ENCODE measurements at regions not wholly inside any gene's neighbourhood (a gene's known extent, or its start where the extent isn't known, plus 50 kb on each side); places are given as distances from the start of the nearest gene placed in this dataset.
A peak's percentile ranks its signal among the peaks of the same experiment; 100 is the strongest.
"Not testable (repeated sequence)": the region's sequence is repeated elsewhere in the genome, so short reads cannot be mapped to it uniquely, and the experiment has no call there.

- DNase-seq, result no peak
These were observed 583.9 kb downstream of the NTRK3 start for GRCh38 chr15:87672309-87673288.

DNA sequence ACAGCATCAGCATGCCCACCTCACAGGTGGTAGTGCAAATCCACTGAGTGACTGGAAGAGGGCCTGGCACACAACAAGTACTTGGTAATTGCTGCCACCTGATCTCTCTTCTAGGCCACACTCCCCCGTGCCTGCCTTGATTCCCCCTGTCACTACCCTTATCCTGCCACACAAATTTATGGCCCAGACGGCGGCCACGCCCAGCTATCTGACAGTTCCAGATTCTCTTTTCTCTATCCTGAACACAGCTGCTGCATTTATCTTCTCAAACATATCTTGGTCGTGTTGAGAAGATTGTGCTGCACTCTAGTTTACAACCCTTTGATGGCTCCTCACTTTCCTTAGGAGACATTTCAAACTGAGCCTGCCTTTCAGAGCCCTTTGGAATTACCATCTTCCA lies 585.2 kb downstream of the NTRK3 start:
- no peak for DNase-seq

- peak; percentile 22 for DNase-seq
These were observed 586.7 kb downstream of the NTRK3 start for GRCh38 chr15:87669846-87670245.

- not testable (repeated sequence) for DNase-seq
These were observed 587.6 kb downstream of the NTRK3 start for GRCh38 chr15:87668768-87669564.

- no peak for DNase-seq
These were observed 588.9 kb downstream of the NTRK3 start for GRCh38 chr15:87667643-87668042.

DNA sequence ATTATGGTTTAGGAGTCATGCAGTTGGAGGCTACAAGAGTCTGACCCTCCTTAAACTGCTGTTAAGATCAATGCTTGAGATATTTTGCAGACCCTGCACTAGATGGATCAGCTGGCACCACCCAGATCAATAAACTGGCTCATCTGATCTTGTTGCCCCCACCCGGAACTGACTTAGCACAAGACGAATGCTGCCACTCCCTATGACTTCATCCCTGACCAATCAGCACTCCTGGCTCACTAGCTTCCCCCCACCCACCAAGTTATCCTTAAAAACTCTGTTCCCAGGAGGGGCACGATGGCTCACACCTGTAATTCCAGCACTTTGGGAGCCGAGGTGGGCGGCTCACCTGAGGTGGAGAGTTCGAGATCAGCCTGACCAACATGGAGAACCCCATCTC lies 594.0 kb downstream of the NTRK3 start:
- DNase-seq, result no peak

DNA sequence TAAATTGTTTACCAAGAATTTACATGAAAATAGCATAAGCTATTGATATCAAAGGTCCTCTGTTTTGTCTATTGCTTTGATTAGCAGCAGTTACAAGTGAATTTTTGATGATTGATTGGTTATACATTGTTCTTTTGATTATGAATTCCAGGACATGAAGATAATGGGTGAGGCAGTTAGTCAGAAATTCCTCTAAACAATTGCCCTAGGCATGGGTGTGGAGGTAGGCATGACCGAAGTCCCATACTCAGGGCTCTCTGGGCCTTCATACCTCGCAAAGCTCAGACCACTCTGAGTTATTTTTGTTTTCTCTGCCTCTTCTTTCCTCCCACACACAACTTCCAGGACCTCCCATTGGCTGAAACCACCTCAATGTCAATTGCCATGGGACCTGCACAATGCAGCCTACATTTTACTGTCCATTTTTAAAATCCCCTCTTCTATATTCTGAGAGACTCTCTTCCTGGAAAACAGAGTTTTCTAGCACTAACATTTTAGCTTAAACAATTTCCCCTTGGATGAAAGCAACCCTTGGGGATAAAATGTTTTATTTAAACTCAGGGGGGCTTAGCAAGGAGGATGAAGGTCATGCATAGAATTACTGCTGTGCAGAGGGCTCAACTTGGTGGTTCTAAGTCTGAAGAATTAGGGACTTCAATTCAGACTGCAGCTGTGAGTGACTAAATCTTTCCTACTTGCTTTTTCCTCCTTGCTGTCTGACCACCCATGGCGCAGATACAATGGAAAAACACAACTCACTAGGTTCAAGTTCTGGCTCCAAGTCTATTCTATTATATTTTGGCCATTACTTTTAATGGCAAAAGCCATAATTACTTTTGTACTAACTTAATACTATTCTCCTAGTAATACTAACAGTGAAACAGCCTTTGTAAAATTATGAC lies 594.8 kb downstream of the NTRK3 start:
- no peak for DNase-seq

- peak; percentile 19 for DNase-seq
These were observed 596.0 kb downstream of the NTRK3 start for GRCh38 chr15:87660251-87661129.

DNA sequence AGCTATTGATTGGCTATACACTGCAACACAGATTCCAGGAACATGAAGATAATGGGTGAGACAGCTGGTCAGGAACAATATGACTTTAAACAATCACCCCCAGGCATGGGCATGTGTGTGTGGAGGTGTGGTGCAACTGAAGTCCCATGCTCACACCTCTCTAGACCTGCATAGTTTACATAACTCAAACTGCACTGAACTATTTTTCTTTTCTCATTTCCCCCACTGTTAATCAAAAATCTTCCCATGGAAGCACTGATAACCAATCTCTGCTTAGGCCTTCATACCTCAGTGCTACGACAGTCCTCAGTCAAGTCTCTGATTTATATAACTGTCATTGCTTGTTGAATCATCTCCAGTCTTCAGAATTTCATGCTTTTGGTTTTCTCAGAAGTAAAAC lies 600.2 kb downstream of the NTRK3 start:
- DNase-seq, result no peak

DNA sequence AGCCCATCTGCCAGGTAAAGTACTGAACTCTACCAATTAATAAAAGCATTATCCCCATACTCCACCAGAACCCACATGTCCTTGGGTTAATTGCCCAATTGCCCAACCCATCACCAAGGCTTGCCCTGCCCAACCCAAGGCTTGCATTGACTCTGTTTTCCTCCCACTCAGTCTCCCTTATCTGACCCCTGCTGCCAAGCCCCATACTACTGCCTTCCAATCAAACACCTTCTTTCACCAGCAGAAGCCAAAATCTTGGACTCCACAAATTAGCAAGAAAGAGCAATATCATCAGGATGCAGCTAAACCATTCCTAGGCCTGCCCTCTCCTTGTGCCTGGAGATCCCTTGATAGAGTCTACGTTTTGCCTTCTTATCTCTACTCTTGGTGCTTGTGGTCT lies 602.9 kb downstream of the NTRK3 start:
- no peak for DNase-seq

DNA sequence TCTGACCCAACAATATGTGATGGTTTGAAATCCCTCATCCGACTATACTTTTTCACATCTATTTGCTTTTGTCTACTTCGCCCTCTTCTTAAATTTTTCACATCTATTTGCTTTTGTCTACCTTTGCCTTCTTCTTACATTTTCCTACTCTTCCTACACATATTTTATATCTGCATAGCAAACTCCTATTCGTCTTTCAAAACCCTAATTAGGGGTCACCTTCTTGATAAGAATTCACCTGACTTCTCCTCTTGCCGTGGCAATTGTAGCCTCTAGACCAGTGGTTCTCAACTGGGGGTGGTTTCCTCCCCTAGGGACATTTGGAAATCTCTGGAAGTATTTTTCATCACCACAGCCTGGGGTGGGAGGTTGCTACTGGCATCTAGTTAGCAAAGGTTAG lies 607.4 kb downstream of the NTRK3 start:
- no peak for DNase-seq

DNA sequence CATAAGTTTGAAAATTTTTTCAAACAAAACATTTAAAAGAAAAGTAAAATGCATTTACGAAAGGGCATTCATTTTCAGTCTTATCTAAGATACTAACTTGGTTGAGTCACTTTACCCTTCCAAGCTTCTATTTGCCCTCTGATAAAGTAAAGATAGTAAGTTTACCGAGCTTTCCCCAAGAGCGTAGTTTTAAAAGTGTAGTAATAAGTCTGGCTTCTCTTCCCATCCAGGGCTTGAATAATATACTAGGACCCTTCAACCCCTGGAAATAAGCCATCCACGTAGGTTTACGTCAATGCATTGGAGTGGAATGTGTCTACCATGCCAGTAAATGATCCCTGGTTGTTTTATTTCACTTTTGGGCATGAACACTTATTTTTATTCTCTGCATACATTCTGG lies 608.3 kb downstream of the NTRK3 start:
- no peak for DNase-seq

DNA sequence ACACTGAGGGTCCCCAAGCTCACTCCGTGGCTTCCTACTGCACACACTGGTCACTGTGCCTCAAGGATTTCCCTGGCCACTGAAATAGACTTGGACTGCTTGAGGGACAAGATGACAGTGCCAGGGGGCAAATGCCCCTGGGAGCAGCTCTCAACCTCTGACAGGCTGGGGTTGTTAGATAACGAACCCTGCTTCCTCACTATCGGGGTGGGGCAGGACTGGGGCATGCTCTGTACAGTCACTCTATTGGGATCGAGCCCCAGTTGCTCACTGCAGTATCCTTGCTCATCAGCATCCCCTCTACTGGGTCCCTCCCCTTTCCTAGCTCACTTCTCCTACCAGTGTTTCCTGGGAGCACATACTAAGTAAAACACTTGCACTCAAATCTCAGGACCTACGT lies 610.8 kb downstream of the NTRK3 start:
- DNase-seq, result no peak

DNA sequence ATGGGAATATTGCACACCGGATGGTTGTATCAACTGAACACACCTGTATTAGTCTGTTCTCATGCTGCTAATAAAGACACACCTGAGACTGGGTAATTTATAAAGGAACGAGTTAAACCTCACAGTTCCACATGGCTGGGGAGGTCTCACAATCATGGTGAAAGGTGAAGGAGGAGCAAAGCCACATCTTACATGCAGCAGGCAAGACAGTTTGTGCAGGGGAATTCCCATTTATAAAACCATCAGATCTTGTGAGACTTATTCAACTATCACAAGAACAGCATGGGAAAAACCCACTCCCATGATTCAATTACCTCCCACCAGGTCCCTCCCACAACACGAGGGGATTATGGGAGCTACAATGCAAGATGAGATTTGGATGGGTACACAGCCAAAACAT lies 613.5 kb downstream of the NTRK3 start:
- not testable (repeated sequence) for DNase-seq

DNA sequence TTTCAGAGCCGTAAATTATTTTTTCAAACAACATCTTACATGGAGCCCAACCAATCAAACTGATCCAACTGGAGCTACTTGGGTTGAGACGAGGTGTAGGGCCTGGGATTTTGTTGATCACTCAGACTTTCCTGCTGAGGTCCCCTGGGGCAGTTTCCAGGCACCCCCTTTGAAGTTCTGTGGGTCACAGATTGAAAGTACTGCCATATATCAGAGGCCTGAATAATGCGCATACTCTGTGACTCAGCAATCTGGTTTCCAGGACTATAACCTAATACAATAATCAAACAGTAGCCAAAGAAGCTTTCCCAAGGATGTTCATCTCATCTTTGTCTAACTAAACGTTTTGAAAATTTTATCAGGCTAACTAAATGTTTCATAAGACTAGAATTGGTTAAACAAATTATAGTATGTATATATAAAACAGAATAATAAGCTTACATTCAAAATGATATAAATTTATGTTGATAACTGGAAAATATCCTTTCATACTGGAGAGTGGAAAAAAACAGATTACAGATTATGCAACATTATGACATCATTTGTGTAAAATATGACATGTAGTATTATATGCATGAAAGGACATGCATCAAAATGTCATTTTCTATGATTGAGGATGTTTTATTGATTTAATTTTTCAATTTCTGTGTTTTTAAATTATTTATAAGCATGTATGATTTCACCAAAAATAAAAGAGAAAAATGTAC lies 617.1 kb downstream of the NTRK3 start:
- DNase-seq, result no peak

GRCh38 chr15:87638554-87639083 lies 617.9 kb downstream of the NTRK3 start:
- DNase-seq, result no peak

DNA sequence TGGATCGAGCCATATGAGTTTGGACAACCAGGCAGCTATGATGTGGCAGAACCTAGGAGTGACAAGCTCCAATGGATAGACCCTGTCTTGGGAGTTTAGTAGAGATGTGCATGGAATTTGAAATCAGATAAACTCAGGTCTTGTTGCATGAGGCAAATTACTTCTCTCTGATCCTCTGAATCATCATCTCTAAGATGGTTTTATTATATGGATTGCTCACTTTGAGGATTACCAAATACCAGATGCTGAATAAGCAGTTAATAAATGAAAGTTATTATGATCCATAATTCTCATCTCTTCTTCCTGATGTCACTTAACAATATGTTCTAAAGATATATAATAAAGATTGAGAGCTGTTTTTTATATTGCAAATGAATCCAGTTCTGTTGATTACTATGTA lies 622.2 kb downstream of the NTRK3 start:
- DNase-seq, result no peak

DNA sequence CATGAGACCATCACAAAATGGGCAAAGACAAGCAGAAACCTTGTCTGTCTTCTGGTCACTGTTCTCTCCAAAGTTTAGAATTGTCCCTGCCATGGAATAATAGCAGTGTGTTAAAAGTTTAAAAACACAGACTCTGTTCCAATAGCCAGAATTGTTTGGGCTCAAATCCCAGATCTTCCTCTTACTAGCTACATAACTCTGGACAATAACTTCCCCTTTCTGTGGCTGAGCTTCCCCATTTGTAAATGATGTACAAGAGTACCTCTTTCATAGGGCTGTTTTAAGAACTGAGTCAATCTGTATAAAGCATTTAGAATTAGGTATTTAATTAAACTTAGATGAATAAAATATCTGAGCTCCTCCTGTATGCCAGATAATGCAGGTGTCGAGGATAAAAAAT lies 623.0 kb downstream of the NTRK3 start:
- peak; percentile 74 for DNase-seq

DNA sequence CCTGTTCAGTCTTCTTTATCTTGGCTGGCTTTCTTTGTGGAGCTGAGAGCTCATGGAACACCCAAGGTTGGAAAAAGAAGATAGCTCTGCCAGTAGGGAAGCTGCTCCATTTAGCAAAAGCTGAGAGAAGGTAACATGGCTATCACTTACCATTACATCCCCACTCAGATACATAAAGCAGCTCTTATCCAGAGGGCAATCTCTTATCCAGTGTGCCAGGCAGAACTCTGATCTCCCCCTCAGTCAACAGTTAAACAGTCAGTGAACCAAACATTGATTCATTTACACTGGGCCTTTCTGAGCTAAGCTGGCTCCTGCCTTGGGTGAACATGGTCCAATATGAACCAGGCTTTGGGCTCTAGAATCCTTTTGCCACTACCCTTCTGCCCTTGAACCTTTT lies 624.2 kb downstream of the NTRK3 start:
- no peak for DNase-seq

DNA sequence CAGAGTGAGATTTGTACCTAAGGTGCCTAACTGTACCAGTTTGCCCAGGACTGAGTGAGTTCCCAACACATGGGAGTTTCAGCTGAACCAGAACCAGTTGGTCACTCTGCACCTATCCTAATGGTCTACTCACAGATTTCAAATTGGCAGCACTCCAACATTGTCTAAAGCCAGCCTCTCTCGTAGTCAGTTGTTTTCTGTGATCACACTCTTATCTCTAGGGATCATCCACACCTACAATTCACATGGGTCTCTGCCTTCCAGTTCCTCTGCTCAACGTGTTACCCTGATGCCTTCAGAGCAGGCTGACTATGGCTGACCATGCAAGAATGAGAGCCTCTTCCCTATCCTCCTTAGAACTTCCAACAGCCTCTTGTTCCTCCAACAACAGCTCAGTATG lies 624.8 kb downstream of the NTRK3 start:
- no peak for DNase-seq

DNA sequence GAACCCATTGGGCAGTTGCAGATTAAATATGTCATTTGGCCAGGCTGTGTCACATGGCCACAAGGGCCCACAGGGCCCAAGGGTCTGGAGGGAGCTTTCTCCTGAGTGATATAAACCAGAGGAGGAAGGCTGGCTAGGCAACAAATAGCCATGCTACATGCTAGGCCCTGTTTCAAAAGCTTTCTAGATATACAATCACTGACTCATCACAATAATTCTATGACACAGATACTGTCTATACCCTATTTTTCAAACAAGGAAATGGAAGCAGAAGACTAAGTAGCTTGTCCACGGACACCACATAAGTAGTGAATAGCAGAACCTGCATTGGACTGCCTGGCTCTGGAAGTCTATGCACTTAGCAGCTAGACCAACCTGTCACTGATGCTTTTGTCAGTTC lies 625.4 kb downstream of the NTRK3 start:
- no peak for DNase-seq
